ENCODE measurements at regions not wholly inside any gene's neighbourhood (a gene's known extent, or its start where the extent isn't known, plus 50 kb on each side); places are given as distances from the start of the nearest gene placed in this dataset.

GRCh38 chr18:29616867-29617266 is 1425.7 kb downstream of the DSC3 start:
- no peak for ATAC-seq
- no peak for TF ChIP-seq ARNTL (CRISPR knock-in tag; IDR thresholded peaks at IDR 0.05; ENCODE audit: borderline replicate concordance, low read depth)
- no peak for TF ChIP-seq CSRNP3 (CRISPR knock-in tag; IDR thresholded peaks at IDR 0.05)
- no peak for TF ChIP-seq PATZ1 (CRISPR knock-in tag; IDR thresholded peaks at IDR 0.05; ENCODE audit: borderline replicate concordance)
- no peak for TF ChIP-seq GLIS3 (CRISPR knock-in tag; IDR thresholded peaks at IDR 0.05)
- no peak for TF ChIP-seq SNAI2 (CRISPR knock-in tag; IDR thresholded peaks at IDR 0.05)
- TF ChIP-seq TOX (CRISPR knock-in tag; IDR thresholded peaks at IDR 0.05; ENCODE audit: borderline replicate concordance) = no peak
- no peak for TF ChIP-seq ISL1 (CRISPR knock-in tag; IDR thresholded peaks at IDR 0.05)
- no peak for TF ChIP-seq PPARA (CRISPR knock-in tag; IDR thresholded peaks at IDR 0.05; ENCODE audit: borderline replicate concordance)
- TF ChIP-seq TSHZ2 (CRISPR knock-in tag; IDR thresholded peaks at IDR 0.05) = no peak
- TF ChIP-seq ZNF565 (CRISPR knock-in tag; conservative IDR thresholded peaks at IDR 0.05; ENCODE audit: low read depth) = no peak
- TF ChIP-seq ZC3H10 (CRISPR knock-in tag; IDR thresholded peaks at IDR 0.05) = no peak
- TF ChIP-seq ZFP3 (CRISPR knock-in tag; IDR thresholded peaks at IDR 0.05) = no peak
- TF ChIP-seq ZFP30 (CRISPR knock-in tag; IDR thresholded peaks at IDR 0.05) = no peak

GRCh38 chr18:29608982-29609381 is 1432.1 kb upstream of the CDH2 start:
- ATAC-seq = no peak
- TF ChIP-seq CREB5 (CRISPR knock-in tag; IDR thresholded peaks at IDR 0.05; ENCODE audit: low read depth) = no peak
- TF ChIP-seq RARB (CRISPR knock-in tag; IDR thresholded peaks at IDR 0.05) = no peak
- no peak for TF ChIP-seq ZNF565 (CRISPR knock-in tag; conservative IDR thresholded peaks at IDR 0.05; ENCODE audit: low read depth)
- TF ChIP-seq TSHZ2 (CRISPR knock-in tag; IDR thresholded peaks at IDR 0.05) = no peak
- no peak for TF ChIP-seq TCF4 (CRISPR knock-in tag; IDR thresholded peaks at IDR 0.05; ENCODE audit: borderline replicate concordance)
- no peak for TF ChIP-seq GLIS3 (CRISPR knock-in tag; IDR thresholded peaks at IDR 0.05)
- TF ChIP-seq SNAI2 (CRISPR knock-in tag; IDR thresholded peaks at IDR 0.05) = no peak

GRCh38 chr18:29605365-29605764 is 1428.4 kb upstream of the CDH2 start:
- TF ChIP-seq ZNF8 (CRISPR knock-in tag; IDR thresholded peaks at IDR 0.05) (no peak), TSHZ2 (CRISPR knock-in tag; IDR thresholded peaks at IDR 0.05) (no peak), ISL1 (CRISPR knock-in tag; IDR thresholded peaks at IDR 0.05) (no peak), OSR1 (CRISPR knock-in tag; IDR thresholded peaks at IDR 0.05) (no peak)

More at GRCh38 chr18:29605365-29605764, 1428.4 kb upstream of the CDH2 start:
- ATAC-seq = no peak

All from SK-N-SH treated with all-trans-retinoic acid at 6 μM for 48 hours (cell line).